Neural cell (in vitro differentiated cells): ENCODE measurements at regions not wholly inside any gene's neighbourhood (a gene's known extent, or its start where the extent isn't known, plus 50 kb on each side); places are given as distances from the start of the nearest gene placed in this dataset.

Experiments
- EP300 ChIP-seq: fragments of 450-650 bp; conservative IDR thresholded peaks from 2 replicates; pipeline ENCODE4 v1.6.1; 2014; ENCODE audit warnings: antibody characterized with exemption, mild to moderate bottlenecking, moderate library complexity; ENCODE audit not compliant: poor library complexity, severe bottlenecking
- EZH2 ChIP-seq: fragments of 200-600, 300-800 bp; shearing (Covaris generic), sonication (generic); IDR thresholded peaks from 2 replicates; pipeline ENCODE4 v1.6.1; 2014; ENCODE audit warnings: antibody characterized with exemption, low read length, borderline replicate concordance, mild to moderate bottlenecking; ENCODE audit not compliant: insufficient read depth, poor library complexity, severe bottlenecking
- MXI1 ChIP-seq: fragments of 450-650 bp; conservative IDR thresholded peaks from 2 replicates; pipeline ENCODE4 v1.6.1; 2014; ENCODE audit warnings: antibody characterized with exemption, mild to moderate bottlenecking; ENCODE audit not compliant: poor library complexity, severe bottlenecking
- POLR2AphosphoS5 ChIP-seq: IDR thresholded peaks from 2 replicates; pipeline ENCODE4 v1.6.1; 2012
- RAD21 ChIP-seq: fragments of 450-650 bp; conservative IDR thresholded peaks from 2 replicates; pipeline ENCODE4 v1.6.1; 2014; ENCODE audit warnings: antibody characterized with exemption, mild to moderate bottlenecking, moderate library complexity
- TAF1 ChIP-seq: IDR thresholded peaks from 2 replicates; pipeline ENCODE4 v1.6.1; 2012; ENCODE audit warnings: low read depth
- TF ChIP-seq, protein P1 (sequence below): fragments of 450-650 bp; IDR thresholded peaks from 2 replicates; pipeline ENCODE4 v1.5.1; 2014; ENCODE audit warnings: antibody characterized with exemption, mild to moderate bottlenecking, moderate library complexity; ENCODE audit not compliant: poor library complexity, severe bottlenecking
- TF ChIP-seq, protein P2 (sequence below): IDR thresholded peaks from 2 replicates; pipeline ENCODE4 v1.6.1; 2012; ENCODE audit warnings: borderline replicate concordance

DNA sequence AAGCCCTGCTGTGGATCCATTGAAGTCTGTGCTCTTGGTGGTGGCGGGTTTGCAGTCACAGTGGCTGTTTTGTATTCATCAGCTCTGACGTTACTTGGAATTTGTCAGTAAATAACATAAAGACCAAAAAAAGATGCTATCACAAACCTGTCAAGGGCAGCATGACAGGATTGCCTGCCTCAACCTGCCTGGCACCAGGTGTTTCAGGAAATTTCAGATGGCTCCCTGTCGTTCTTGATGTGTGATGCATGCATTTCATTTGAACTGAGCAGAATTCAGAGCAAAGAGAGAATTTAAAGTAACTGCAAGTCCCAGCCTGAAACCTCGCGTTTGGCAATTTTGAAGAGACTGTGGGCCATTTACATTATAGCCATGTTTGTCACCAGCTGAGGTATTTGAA is 50.3 kb upstream of the EPC2 start:
- TF ChIP-seq, protein P1, sequence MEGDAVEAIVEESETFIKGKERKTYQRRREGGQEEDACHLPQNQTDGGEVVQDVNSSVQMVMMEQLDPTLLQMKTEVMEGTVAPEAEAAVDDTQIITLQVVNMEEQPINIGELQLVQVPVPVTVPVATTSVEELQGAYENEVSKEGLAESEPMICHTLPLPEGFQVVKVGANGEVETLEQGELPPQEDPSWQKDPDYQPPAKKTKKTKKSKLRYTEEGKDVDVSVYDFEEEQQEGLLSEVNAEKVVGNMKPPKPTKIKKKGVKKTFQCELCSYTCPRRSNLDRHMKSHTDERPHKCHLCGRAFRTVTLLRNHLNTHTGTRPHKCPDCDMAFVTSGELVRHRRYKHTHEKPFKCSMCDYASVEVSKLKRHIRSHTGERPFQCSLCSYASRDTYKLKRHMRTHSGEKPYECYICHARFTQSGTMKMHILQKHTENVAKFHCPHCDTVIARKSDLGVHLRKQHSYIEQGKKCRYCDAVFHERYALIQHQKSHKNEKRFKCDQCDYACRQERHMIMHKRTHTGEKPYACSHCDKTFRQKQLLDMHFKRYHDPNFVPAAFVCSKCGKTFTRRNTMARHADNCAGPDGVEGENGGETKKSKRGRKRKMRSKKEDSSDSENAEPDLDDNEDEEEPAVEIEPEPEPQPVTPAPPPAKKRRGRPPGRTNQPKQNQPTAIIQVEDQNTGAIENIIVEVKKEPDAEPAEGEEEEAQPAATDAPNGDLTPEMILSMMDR: no peak
- TF ChIP-seq EZH2: no peak
- no peak for TF ChIP-seq MXI1
- TF ChIP-seq RAD21: no peak
- TF ChIP-seq EP300: peak; percentile 42
- peak; percentile 46 for TF ChIP-seq POLR2AphosphoS5
- TF ChIP-seq, protein P2, sequence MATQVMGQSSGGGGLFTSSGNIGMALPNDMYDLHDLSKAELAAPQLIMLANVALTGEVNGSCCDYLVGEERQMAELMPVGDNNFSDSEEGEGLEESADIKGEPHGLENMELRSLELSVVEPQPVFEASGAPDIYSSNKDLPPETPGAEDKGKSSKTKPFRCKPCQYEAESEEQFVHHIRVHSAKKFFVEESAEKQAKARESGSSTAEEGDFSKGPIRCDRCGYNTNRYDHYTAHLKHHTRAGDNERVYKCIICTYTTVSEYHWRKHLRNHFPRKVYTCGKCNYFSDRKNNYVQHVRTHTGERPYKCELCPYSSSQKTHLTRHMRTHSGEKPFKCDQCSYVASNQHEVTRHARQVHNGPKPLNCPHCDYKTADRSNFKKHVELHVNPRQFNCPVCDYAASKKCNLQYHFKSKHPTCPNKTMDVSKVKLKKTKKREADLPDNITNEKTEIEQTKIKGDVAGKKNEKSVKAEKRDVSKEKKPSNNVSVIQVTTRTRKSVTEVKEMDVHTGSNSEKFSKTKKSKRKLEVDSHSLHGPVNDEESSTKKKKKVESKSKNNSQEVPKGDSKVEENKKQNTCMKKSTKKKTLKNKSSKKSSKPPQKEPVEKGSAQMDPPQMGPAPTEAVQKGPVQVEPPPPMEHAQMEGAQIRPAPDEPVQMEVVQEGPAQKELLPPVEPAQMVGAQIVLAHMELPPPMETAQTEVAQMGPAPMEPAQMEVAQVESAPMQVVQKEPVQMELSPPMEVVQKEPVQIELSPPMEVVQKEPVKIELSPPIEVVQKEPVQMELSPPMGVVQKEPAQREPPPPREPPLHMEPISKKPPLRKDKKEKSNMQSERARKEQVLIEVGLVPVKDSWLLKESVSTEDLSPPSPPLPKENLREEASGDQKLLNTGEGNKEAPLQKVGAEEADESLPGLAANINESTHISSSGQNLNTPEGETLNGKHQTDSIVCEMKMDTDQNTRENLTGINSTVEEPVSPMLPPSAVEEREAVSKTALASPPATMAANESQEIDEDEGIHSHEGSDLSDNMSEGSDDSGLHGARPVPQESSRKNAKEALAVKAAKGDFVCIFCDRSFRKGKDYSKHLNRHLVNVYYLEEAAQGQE: no peak
- no peak for TF ChIP-seq TAF1
